ENCODE measurements at regions not wholly inside any gene's neighbourhood (a gene's known extent, or its start where the extent isn't known, plus 50 kb on each side); places are given as distances from the start of the nearest gene placed in this dataset.

- H3K4me3 ChIP-seq: no peak overlapping the region
- H3K27ac ChIP-seq: no peak overlapping the region
These were observed 289.0 kb downstream of the PSAT1 start for GRCh38 chr9:78585909-78586308.

GRCh38 chr9:78590068-78590467, 293.1 kb downstream of the PSAT1 start:
- Histone ChIP-seq H3K27ac (no peak overlapping the region), H3K4me3 (no peak overlapping the region)

- H3K4me3 ChIP-seq: no peak overlapping the region
- no peak overlapping the region for H3K27ac ChIP-seq
These were observed 295.9 kb downstream of the PSAT1 start for GRCh38 chr9:78592811-78593210.

GRCh38 chr9:78595200-78595945, 298.4 kb downstream of the PSAT1 start:
- peak overlapping the region in 1 of 21 experiments; percentile 39 for H3K27ac ChIP-seq
- no peak overlapping the region for H3K4me3 ChIP-seq

- H3K27ac ChIP-seq: no peak overlapping the region
- H3K4me3 ChIP-seq: no peak overlapping the region
These were observed 299.4 kb downstream of the PSAT1 start for GRCh38 chr9:78596346-78596745.

- no peak overlapping the region for H3K4me3 ChIP-seq
- H3K27ac ChIP-seq: no peak overlapping the region
These were observed 301.2 kb downstream of the PSAT1 start for GRCh38 chr9:78598120-78598519.

- Histone ChIP-seq H3K4me3 (no peak overlapping the region), H3K27ac (no peak overlapping the region)
These were observed 303.0 kb downstream of the PSAT1 start for GRCh38 chr9:78599926-78600325.

- H3K4me3 ChIP-seq: no peak overlapping the region
- no peak overlapping the region for H3K27ac ChIP-seq
These were observed 305.1 kb downstream of the PSAT1 start for GRCh38 chr9:78601957-78602565.

- Histone ChIP-seq H3K27ac (no peak overlapping the region), H3K4me3 (no peak overlapping the region)
These were observed 308.4 kb downstream of the PSAT1 start for GRCh38 chr9:78605041-78606000.

- Histone ChIP-seq H3K4me3 (no peak overlapping the region), H3K27ac (no peak overlapping the region)
These were observed 309.1 kb downstream of the PSAT1 start for GRCh38 chr9:78606001-78606379.

GRCh38 chr9:78607853-78608252, 310.9 kb downstream of the PSAT1 start:
- no peak overlapping the region for H3K27ac ChIP-seq
- H3K4me3 ChIP-seq: no peak overlapping the region

GRCh38 chr9:78609450-78609849, 312.5 kb downstream of the PSAT1 start:
- H3K4me3 ChIP-seq: no peak overlapping the region
- H3K27ac ChIP-seq: no peak overlapping the region

GRCh38 chr9:78612091-78612490, 315.2 kb downstream of the PSAT1 start:
- Histone ChIP-seq H3K27ac (no peak overlapping the region), H3K4me3 (no peak overlapping the region)

GRCh38 chr9:78613006-78613405, 316.1 kb downstream of the PSAT1 start:
- Histone ChIP-seq H3K27ac (no peak overlapping the region), H3K4me3 (no peak overlapping the region)

GRCh38 chr9:78614892-78615291, 318.0 kb downstream of the PSAT1 start:
- Histone ChIP-seq H3K4me3 (no peak overlapping the region), H3K27ac (no peak overlapping the region)

GRCh38 chr9:78615372-78615771, 318.4 kb downstream of the PSAT1 start:
- H3K4me3 ChIP-seq: no peak overlapping the region

GRCh38 chr9:78618735-78619134, 321.8 kb downstream of the PSAT1 start:
- Histone ChIP-seq H3K27ac (no peak overlapping the region), H3K4me3 (no peak overlapping the region)

More at GRCh38 chr9:78615372-78615771, 318.4 kb downstream of the PSAT1 start:
- no peak overlapping the region for H3K27ac ChIP-seq

GRCh38 chr9:78620303-78620702, 323.4 kb downstream of the PSAT1 start:
- no peak overlapping the region for H3K27ac ChIP-seq

GRCh38 chr9:78620764-78621163, 323.8 kb downstream of the PSAT1 start:
- Histone ChIP-seq H3K4me3 (no peak overlapping the region), H3K27ac (no peak overlapping the region)

More at GRCh38 chr9:78620303-78620702, 323.4 kb downstream of the PSAT1 start:
- H3K4me3 ChIP-seq: no peak overlapping the region

GRCh38 chr9:78622126-78622525, 325.2 kb downstream of the PSAT1 start:
- no peak overlapping the region for H3K27ac ChIP-seq
- H3K4me3 ChIP-seq: no peak overlapping the region

Measured in skin epidermis (tissue), 12 donors.